PC-9 (cell line): ENCODE measurements at regions not wholly inside any gene's neighbourhood (a gene's known extent, or its start where the extent isn't known, plus 50 kb on each side); places are given as distances from the start of the nearest gene placed in this dataset.

Source experiments
- BruUV-seq: library from RNA; stranded (reverse); fragments of 400-500 nt; replicated peaks from 2 replicates; lab custom pipeline; 2021; lab: Mats Ljungman, UMichigan
- CTCF ChIA-PET: fragments of 300-600 bp; sonication (Branson Sonifier 250); formaldehyde crosslinking; loops from one replicate; lab custom pipeline; 2022; ENCODE audit warnings: antibody characterized with exemption; lab: Charles Lee
- POLR2A ChIA-PET: fragments of 300-600 bp; sonication (Branson Sonifier 250); formaldehyde crosslinking; loops from one replicate; lab custom pipeline; 2022; ENCODE audit warnings: antibody characterized with exemption; ENCODE audit not compliant: unreplicated experiment; lab: Charles Lee
- DNase-seq, 2 experiments: peaks; one replicate each; pipeline versions ENCODE4 v3.0.0 to v3.0.0-alpha.2; 2015 to 2022; ENCODE audit warnings: mixed read lengths in 1 of 2
- H2AFZ ChIP-seq: fragments of 200-600 bp; sonication (generic); 2 replicates; pipeline ENCODE4 v1.8.1; 2017; ENCODE audit warnings: antibody characterized with exemption
- H3F3A ChIP-seq: fragments of 200-600 bp; sonication (generic); 2 replicates; pipeline ENCODE4 v1.8.1; 2017; ENCODE audit warnings: antibody characterized with exemption, mild to moderate bottlenecking, low read depth; ENCODE audit not compliant: insufficient read depth
- H3K27ac ChIP-seq: fragments of 200-600 bp; sonication (generic); 2 replicates; pipeline ENCODE4 v1.6.1; 2016; ENCODE audit warnings: mixed run types
- H3K27me3 ChIP-seq: fragments of 200-600 bp; sonication (generic); 2 replicates; pipeline ENCODE4 v1.6.1; 2016; ENCODE audit warnings: low read depth, mixed run types; ENCODE audit not compliant: insufficient read depth
- H3K36me3 ChIP-seq: fragments of 200-600 bp; sonication (generic); 2 replicates; pipeline ENCODE4 v1.6.1; 2016; ENCODE audit warnings: low read depth, mixed run types
- H3K4me1 ChIP-seq: fragments of 200-600 bp; sonication (generic); replicated peaks from 2 replicates; pipeline ENCODE4 v1.6.1; 2016; ENCODE audit warnings: mixed run types; ENCODE audit not compliant: insufficient read depth
- H3K4me2 ChIP-seq: fragments of 200-600 bp; sonication (generic); 2 replicates; pipeline ENCODE4 v1.6.1; 2017; ENCODE audit warnings: mixed run types
- H3K4me3 ChIP-seq: fragments of 200-600 bp; sonication (generic); 2 replicates; pipeline ENCODE4 v1.6.1; 2016; ENCODE audit warnings: mixed run types
- H3K79me2 ChIP-seq: fragments of 200-600 bp; sonication (generic); 2 replicates; pipeline ENCODE4 v1.6.1; 2017; ENCODE audit warnings: low read depth, mixed run types
- H3K9me2 ChIP-seq: fragments of 200-600 bp; sonication (generic); 2 replicates; pipeline ENCODE4 v1.8.1; 2017; ENCODE audit warnings: mild to moderate bottlenecking; ENCODE audit not compliant: insufficient read depth
- H3K9me3 ChIP-seq: fragments of 200-600 bp; sonication (generic); 2 replicates; pipeline ENCODE4 v1.8.1; 2016; ENCODE audit warnings: low read depth; ENCODE audit not compliant: insufficient read depth
- H4K20me1 ChIP-seq: fragments of 200-600 bp; sonication (generic); 2 replicates; pipeline ENCODE4 v1.8.1; 2017; ENCODE audit not compliant: insufficient read depth
- EZH2 ChIP-seq: fragments of 200-600 bp; sonication (generic); IDR thresholded peaks from 2 replicates; pipeline ENCODE4 v1.8.0; 2017; ENCODE audit warnings: antibody characterized with exemption, low read depth
- intact Hi-C: fragments of 100-400 bp; cut with micrococcal nuclease; formaldehyde crosslinking; loops from one replicate; pipeline ENCODE4 v1.10.0; 2022; ENCODE audit not compliant: unreplicated experiment
- TF ChIP-seq, protein P1 (sequence below): fragments of 200-600 bp; sonication (generic); conservative IDR thresholded peaks from 2 replicates; pipeline ENCODE4 v1.6.1; 2017; ENCODE audit warnings: mixed run types, antibody characterized with exemption, mild to moderate bottlenecking, moderate library complexity

DNA sequence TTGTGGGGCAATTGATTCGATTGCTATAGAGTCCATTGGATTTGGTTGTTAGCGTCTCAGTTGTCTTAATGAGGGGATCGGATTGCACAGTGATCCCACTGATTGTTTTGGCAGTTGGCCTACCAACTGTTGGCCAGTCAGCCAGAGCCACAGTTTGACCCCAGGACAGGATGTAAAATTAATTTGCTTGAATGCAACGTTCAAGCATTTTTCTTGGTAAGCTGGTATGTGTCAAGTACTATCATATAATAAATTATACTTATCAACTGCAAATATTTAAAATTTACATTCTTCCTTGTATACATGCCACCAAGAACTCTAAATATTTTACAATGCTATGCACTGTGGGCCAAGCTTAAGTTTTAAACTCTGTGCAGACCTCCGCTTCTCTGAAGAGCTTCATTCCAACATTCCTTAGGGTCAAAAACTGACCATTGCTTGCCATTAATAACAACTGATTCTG lies 80.4 kb upstream of the OSMR start:
- DNase-seq: no peak
- no peak overlapping the region for H3K27ac ChIP-seq
- H3K4me3 ChIP-seq: no peak overlapping the region
- no peaks in the 10 kb centered on the region for H3K9me2 ChIP-seq
- H3K4me2 ChIP-seq: no peak overlapping the region
- H3K36me3 ChIP-seq: no peaks in the 10 kb centered on the region
- no peaks in the 10 kb centered on the region; the same call in 1 of the 2 replicates for H3K9me3 ChIP-seq
- TF ChIP-seq EZH2: no peak
- TF ChIP-seq, protein P1, sequence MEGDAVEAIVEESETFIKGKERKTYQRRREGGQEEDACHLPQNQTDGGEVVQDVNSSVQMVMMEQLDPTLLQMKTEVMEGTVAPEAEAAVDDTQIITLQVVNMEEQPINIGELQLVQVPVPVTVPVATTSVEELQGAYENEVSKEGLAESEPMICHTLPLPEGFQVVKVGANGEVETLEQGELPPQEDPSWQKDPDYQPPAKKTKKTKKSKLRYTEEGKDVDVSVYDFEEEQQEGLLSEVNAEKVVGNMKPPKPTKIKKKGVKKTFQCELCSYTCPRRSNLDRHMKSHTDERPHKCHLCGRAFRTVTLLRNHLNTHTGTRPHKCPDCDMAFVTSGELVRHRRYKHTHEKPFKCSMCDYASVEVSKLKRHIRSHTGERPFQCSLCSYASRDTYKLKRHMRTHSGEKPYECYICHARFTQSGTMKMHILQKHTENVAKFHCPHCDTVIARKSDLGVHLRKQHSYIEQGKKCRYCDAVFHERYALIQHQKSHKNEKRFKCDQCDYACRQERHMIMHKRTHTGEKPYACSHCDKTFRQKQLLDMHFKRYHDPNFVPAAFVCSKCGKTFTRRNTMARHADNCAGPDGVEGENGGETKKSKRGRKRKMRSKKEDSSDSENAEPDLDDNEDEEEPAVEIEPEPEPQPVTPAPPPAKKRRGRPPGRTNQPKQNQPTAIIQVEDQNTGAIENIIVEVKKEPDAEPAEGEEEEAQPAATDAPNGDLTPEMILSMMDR: no peak
- ChIA-PET CTCF (no interaction called here), POLR2A (no interaction called here)
- H3K4me1 ChIP-seq: no peaks in the 10 kb centered on the region
- no peaks in the 10 kb centered on the region for H3K79me2 ChIP-seq
- BruUV-seq: no TSS peak
- no peaks in the 10 kb centered on the region for H4K20me1 ChIP-seq
- intact Hi-C loops: no loop called here
- no peaks in the 10 kb centered on the region; the same call in none of the 2 replicates for H3K27me3 ChIP-seq
- H2AFZ ChIP-seq: no peak overlapping the region
- no peaks in the 10 kb centered on the region for H3F3A ChIP-seq

DNA sequence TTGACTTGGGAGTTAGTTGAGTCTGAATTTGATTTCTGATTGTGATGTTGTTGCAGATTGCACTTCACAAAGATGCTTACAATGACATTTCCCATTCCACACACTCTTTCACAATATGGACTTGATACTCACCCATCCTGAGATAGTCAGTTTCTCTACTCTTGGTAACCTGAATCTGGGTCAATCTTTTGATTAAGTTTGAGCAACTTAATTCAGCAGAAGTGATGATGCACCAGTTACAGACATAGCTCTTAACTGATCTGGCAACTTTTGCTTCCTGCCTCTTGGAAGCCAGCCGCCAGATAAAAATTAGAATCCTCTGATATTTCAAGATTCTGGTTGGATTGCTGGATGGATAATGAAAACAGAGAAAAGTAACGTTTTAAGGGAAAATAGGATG lies 79.7 kb upstream of the OSMR start:
- no peaks in the 10 kb centered on the region for H3K36me3 ChIP-seq
- DNase-seq: no peak
- no peaks in the 10 kb centered on the region; the same call in none of the 2 replicates for H3K27me3 ChIP-seq
- H3F3A ChIP-seq: no peaks in the 10 kb centered on the region
- H4K20me1 ChIP-seq: no peaks in the 10 kb centered on the region
- H3K9me3 ChIP-seq: no peaks in the 10 kb centered on the region; the same call in 1 of the 2 replicates
- H3K79me2 ChIP-seq: no peaks in the 10 kb centered on the region
- no peaks in the 10 kb centered on the region for H3K9me2 ChIP-seq
- TF ChIP-seq, protein P1: no peak
- no peak for TF ChIP-seq EZH2
- no TSS peak for BruUV-seq
- no peak overlapping the region for H3K4me3 ChIP-seq
- H3K4me2 ChIP-seq: no peak overlapping the region
- POLR2A ChIA-PET: no interaction called here
- no peak overlapping the region for H3K27ac ChIP-seq
- H2AFZ ChIP-seq: no peak overlapping the region
- CTCF ChIA-PET: no interaction called here
- intact Hi-C loops: no loop called here
- no peaks in the 10 kb centered on the region for H3K4me1 ChIP-seq

DNA sequence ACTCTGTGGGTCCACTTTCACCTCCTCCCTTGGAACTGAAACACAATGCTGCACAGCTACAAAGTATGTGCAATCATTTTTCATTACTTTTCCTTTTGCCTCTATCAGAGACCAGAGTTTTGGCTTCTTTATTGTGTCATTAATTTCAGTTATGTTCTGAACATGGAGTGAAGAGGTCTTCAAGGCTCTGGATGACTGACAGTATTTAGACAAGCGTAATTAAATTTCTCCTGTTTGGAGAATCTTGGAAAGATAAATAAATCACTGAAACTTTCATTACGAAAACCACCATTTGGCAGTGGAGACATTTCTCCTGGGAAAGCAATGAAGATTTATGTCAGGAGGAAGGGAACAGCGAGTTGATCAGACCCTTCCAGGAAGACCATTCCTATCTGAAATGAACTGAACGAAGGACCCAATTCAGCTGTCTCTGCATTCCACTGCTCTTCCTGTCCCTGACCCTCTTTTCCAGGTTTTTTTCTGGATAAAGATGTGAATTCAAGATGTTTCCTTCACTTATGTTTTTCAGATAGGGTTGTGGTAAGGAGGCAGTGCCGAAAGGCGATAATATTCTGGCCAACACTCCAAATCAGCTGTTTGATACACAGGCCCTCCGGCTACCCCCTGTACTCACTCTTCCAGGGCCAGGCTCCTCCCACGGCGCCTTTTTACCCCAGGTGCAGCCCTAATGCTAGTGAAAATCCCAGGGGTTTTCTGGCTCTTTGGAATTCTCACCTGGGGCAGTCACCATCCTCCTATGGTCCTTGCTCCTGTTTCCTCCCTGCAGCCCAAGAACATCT lies 77.2 kb upstream of the OSMR start:
- no peak for TF ChIP-seq EZH2
- Histone ChIP-seq H4K20me1 (no peaks in the 10 kb centered on the region), H3K4me3 (no peak overlapping the region), H2AFZ (no peak overlapping the region), H3K79me2 (no peaks in the 10 kb centered on the region), H3K4me1 (no peaks in the 10 kb centered on the region), H3K27ac (no peak overlapping the region), H3K4me2 (no peak overlapping the region), H3K27me3 (peaks cover 5% of the 10 kb centered on the region), H3K9me3 (no peaks in the 10 kb centered on the region; the same call in 1 of the 2 replicates), H3K9me2 (no peaks in the 10 kb centered on the region), H3F3A (no peaks in the 10 kb centered on the region), H3K36me3 (no peaks in the 10 kb centered on the region)
- no TSS peak for BruUV-seq
- DNase-seq: no peak
- CTCF ChIA-PET: no interaction called here
- intact Hi-C loops: no loop called here
- POLR2A ChIA-PET: no interaction called here
